Endodermal cell (in vitro differentiated cells): ENCODE measurements at regions not wholly inside any gene's neighbourhood (a gene's known extent, or its start where the extent isn't known, plus 50 kb on each side); places are given as distances from the start of the nearest gene placed in this dataset.

Experiments
- DNase-seq: peaks from one replicate; pipeline ENCODE4 v3.0.0-alpha.2; 2017
- H3K27ac ChIP-seq: 2 replicates; pipeline ENCODE4 v1.5.1; 2013; ENCODE audit warnings: mild to moderate bottlenecking, low read depth, low read length, moderate library complexity
- H3K27me3 ChIP-seq: 2 replicates; pipeline ENCODE4 v1.6.1; 2013; ENCODE audit warnings: mild to moderate bottlenecking, low read length, moderate library complexity; ENCODE audit not compliant: insufficient read depth, control insufficient read depth, poor library complexity, severe bottlenecking
- H3K36me3 ChIP-seq: 2 replicates; pipeline ENCODE4 v1.7.0; 2013; ENCODE audit warnings: mild to moderate bottlenecking, low read length, moderate library complexity; ENCODE audit not compliant: control insufficient read depth, insufficient read depth
- H3K4me1 ChIP-seq: one replicate; pipeline ENCODE4 v1.7.0; 2013; ENCODE audit warnings: low read length; ENCODE audit not compliant: control insufficient read depth, insufficient read depth
- H3K4me3 ChIP-seq: 2 replicates; pipeline ENCODE4 v1.5.1; 2013; ENCODE audit warnings: mild to moderate bottlenecking, low read length, moderate library complexity
- H3K9ac ChIP-seq: 2 replicates; pipeline ENCODE4 v1.6.1; 2013; ENCODE audit warnings: mild to moderate bottlenecking, low read length, moderate library complexity; ENCODE audit not compliant: poor library complexity, severe bottlenecking; ENCODE audit errors: extremely low read depth
- H3K9me3 ChIP-seq: 2 replicates; pipeline ENCODE4 v1.6.1; 2013; ENCODE audit warnings: mild to moderate bottlenecking, low read length, moderate library complexity; ENCODE audit not compliant: control insufficient read depth
- H3K27ac Mint-ChIP-seq: 2 replicates; pipeline ENCODE4 v1.8.0; 2020; ENCODE audit warnings: mixed read lengths
- H3K27me3 Mint-ChIP-seq: 2 replicates; pipeline ENCODE4 v1.8.0; 2021; ENCODE audit warnings: mild to moderate bottlenecking, mixed read lengths; ENCODE audit not compliant: insufficient read depth
- H3K36me3 Mint-ChIP-seq: 2 replicates; pipeline ENCODE4 v1.8.0; 2020; ENCODE audit warnings: low read depth, mixed read lengths
- H3K4me1 Mint-ChIP-seq: 2 replicates; pipeline ENCODE4 v1.8.0; 2020; ENCODE audit warnings: mixed read lengths
- H3K4me3 Mint-ChIP-seq: 2 replicates; pipeline ENCODE4 v1.8.0; 2020; ENCODE audit warnings: mild to moderate bottlenecking, moderate library complexity, mixed read lengths
- H3K9me3 Mint-ChIP-seq: 2 replicates; pipeline ENCODE4 v1.8.0; 2020; ENCODE audit warnings: mild to moderate bottlenecking, mixed read lengths
- CTCF ChIP-seq: fragments of 200-600 bp; sonication (generic); conservative IDR thresholded peaks from 2 replicates; pipeline ENCODE4 v1.5.0; 2021; ENCODE audit warnings: antibody characterized with exemption, mild to moderate bottlenecking
- WGBS, 2 experiments: methylation state at CpG; one replicate each; pipeline versions ENCODE4 v1.1.5 to v1.1.7; 2013; ENCODE audit warnings: missing lambda C conversion rate in 2 of 2, mixed read lengths in 1 of 2; ENCODE audit not compliant: insufficient coverage in 1 of 2, insufficient read length in 1 of 2; 5-methylcytosine and 5-hydroxymethylcytosine counted together

DNA sequence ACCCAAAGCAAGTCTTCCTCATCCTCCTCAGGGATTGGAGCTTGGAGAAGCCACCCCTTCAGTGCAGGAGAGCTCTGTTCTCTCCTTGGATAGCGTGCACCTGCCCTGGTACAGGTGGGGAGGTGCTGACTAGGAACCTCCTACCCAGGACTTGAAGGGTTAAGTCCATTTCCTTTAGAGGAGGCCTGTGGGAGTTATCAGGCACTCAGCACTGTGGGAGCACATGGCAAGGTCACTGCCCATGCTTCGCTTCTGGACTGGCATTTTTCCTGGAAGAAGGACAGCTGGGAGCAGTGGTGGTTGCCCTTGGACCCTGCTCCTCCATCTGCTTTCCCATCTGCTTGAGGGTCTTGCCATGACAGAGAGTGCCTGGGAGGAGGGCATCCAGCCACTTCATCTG lies 142.8 kb downstream of the CXCL12 start:
- Mint-ChIP-seq H3K4me3 (no peak overlapping the region), H3K4me1 (peaks cover 25% of the 10 kb centered on the region), H3K36me3 (no peaks in the 10 kb centered on the region), H3K9me3 (peaks cover 12% of the 10 kb centered on the region), H3K27me3 (peaks cover 14% of the 10 kb centered on the region), H3K27ac (no peak overlapping the region)
- 83 to 94% methylated on average over 1 to 2 of the region's 2 CpGs for WGBS, 2 experiments
- no peak overlapping the region for H3K27ac ChIP-seq
- H3K9me3 ChIP-seq = peaks cover 7% of the 10 kb centered on the region
- H3K9ac ChIP-seq = no peak overlapping the region
- no peaks in the 10 kb centered on the region for H3K27me3 ChIP-seq
- no peak for TF ChIP-seq CTCF
- H3K4me1 ChIP-seq = peaks cover 2% of the 10 kb centered on the region
- no peak overlapping the region for H3K4me3 ChIP-seq
- no peaks in the 10 kb centered on the region for H3K36me3 ChIP-seq
- DNase-seq = no peak

- WGBS, 2 experiments = 95 to 96% methylated on average over 5 to 6 of the region's 6 CpGs
Measured at GRCh38 chr10:44240584-44241205, 144.2 kb downstream of the CXCL12 start.

DNA sequence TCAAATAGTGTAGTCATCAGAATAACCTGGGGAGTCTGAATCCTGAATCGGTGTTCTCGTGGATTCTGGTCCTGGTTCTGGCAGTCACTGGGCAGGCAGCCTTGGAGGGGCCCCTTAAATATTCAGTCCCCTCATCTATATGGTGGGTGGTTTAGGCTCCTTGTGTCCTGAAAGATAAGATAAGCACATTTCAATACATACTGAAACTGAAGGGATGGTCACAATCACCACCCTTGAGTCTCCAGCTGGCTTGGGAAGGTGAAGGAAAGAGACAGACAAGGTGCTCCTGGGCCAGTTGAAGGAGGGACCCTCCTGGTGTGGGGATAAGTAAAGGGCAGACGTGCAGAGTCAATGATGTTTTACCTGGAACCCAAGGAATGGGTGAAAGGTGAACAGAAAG lies 146.7 kb downstream of the CXCL12 start:
- no peaks in the 10 kb centered on the region for H3K36me3 ChIP-seq
- no peaks in the 10 kb centered on the region for H3K27me3 ChIP-seq
- no peak overlapping the region for H3K4me3 ChIP-seq
- Mint-ChIP-seq H3K4me3 (no peak overlapping the region), H3K27me3 (peaks cover 14% of the 10 kb centered on the region), H3K36me3 (no peaks in the 10 kb centered on the region), H3K9me3 (no peaks in the 10 kb centered on the region), H3K27ac (no peak overlapping the region), H3K4me1 (peaks cover 26% of the 10 kb centered on the region)
- DNase-seq = no peak
- peaks cover 13% of the 10 kb centered on the region for H3K4me1 ChIP-seq
- WGBS, 2 experiments = 93% methylated on average over 3 of the region's 3 CpGs; no CpG with 5 or more reads in 1 of the 2 experiments
- no peak overlapping the region for H3K9ac ChIP-seq
- no peaks in the 10 kb centered on the region for H3K9me3 ChIP-seq
- no peak for TF ChIP-seq CTCF
- no peak overlapping the region for H3K27ac ChIP-seq

More at GRCh38 chr10:44240584-44241205, 144.2 kb downstream of the CXCL12 start:
- Histone ChIP-seq H3K9ac (no peak overlapping the region), H3K9me3 (no peaks in the 10 kb centered on the region), H3K27ac (no peak overlapping the region), H3K4me1 (peaks cover 2% of the 10 kb centered on the region), H3K4me3 (no peak overlapping the region), H3K36me3 (no peaks in the 10 kb centered on the region), H3K27me3 (no peaks in the 10 kb centered on the region)
- H3K27me3 Mint-ChIP-seq = peaks cover 14% of the 10 kb centered on the region
- peaks cover 33% of the 10 kb centered on the region for H3K4me1 Mint-ChIP-seq
- H3K36me3 Mint-ChIP-seq = no peaks in the 10 kb centered on the region
- no peak for TF ChIP-seq CTCF
- peaks cover under 1% of the 10 kb centered on the region for H3K9me3 Mint-ChIP-seq
- H3K4me3 Mint-ChIP-seq = no peak overlapping the region
- H3K27ac Mint-ChIP-seq = no peak overlapping the region
- no peak for DNase-seq
